Effector memory CD4-positive, alpha-beta T cell (primary cell): ENCODE measurements at regions not wholly inside any gene's neighbourhood (a gene's known extent, or its start where the extent isn't known, plus 50 kb on each side); places are given as distances from the start of the nearest gene placed in this dataset.

Source experiments
- DNase-seq, 3 donors: peaks; one replicate each; pipeline ENCODE4 v3.0.0-alpha.2; 2020
- H3K27ac ChIP-seq: 2 replicates; pipeline ENCODE4 v1.7.0; 2013; ENCODE audit warnings: mild to moderate bottlenecking, low read length, moderate library complexity; ENCODE audit not compliant: insufficient read depth, poor library complexity, severe bottlenecking
- H3K27me3 ChIP-seq: replicated peaks from 2 replicates; pipeline ENCODE4 v1.7.0; 2013; ENCODE audit warnings: mild to moderate bottlenecking, low read length; ENCODE audit not compliant: insufficient read depth, control insufficient read depth, poor library complexity, severe bottlenecking
- H3K36me3 ChIP-seq: 2 replicates; pipeline ENCODE4 v1.7.0; 2013; ENCODE audit warnings: mild to moderate bottlenecking, low read length, moderate library complexity; ENCODE audit not compliant: control insufficient read depth, insufficient read depth
- H3K4me1 ChIP-seq: 2 replicates; pipeline ENCODE4 v1.7.0; 2013; ENCODE audit warnings: low read length, mild to moderate bottlenecking; ENCODE audit not compliant: control insufficient read depth, insufficient read depth, poor library complexity, severe bottlenecking
- H3K4me3 ChIP-seq: 2 replicates; pipeline ENCODE4 v1.7.0; 2013; ENCODE audit warnings: low read length, low read depth, mild to moderate bottlenecking; ENCODE audit not compliant: insufficient read depth, poor library complexity, severe bottlenecking
- H3K9me3 ChIP-seq: 2 replicates; pipeline ENCODE4 v1.7.0; 2013; ENCODE audit warnings: mild to moderate bottlenecking, low read length, moderate library complexity; ENCODE audit not compliant: control insufficient read depth

- H3K4me1 ChIP-seq, result no peaks in the 10 kb centered on the region
- H3K27me3 ChIP-seq, result no peaks in the 10 kb centered on the region
- no peaks in the 10 kb centered on the region for H3K9me3 ChIP-seq
- no peaks in the 10 kb centered on the region for H3K36me3 ChIP-seq
- no peak overlapping the region for H3K4me3 ChIP-seq
- no peak for DNase-seq
- H3K27ac ChIP-seq, result no peak overlapping the region
These were observed 111.9 kb upstream of the HTR1E start for GRCh38 chr6:86825436-86825835.

GRCh38 chr6:86822747-86823146, 114.6 kb upstream of the HTR1E start:
- no peak for DNase-seq
- Histone ChIP-seq H3K9me3 (no peaks in the 10 kb centered on the region), H3K27ac (no peak overlapping the region), H3K36me3 (no peaks in the 10 kb centered on the region), H3K27me3 (no peaks in the 10 kb centered on the region), H3K4me1 (no peaks in the 10 kb centered on the region), H3K4me3 (no peak overlapping the region)

GRCh38 chr6:86820750-86821149, 116.6 kb upstream of the HTR1E start:
- H3K9me3 ChIP-seq, result no peaks in the 10 kb centered on the region
- H3K27me3 ChIP-seq, result no peaks in the 10 kb centered on the region
- H3K36me3 ChIP-seq, result no peaks in the 10 kb centered on the region
- no peak for DNase-seq
- H3K27ac ChIP-seq, result no peak overlapping the region
- no peaks in the 10 kb centered on the region for H3K4me1 ChIP-seq
- no peak overlapping the region for H3K4me3 ChIP-seq

GRCh38 chr6:86793649-86794048, 143.7 kb upstream of the HTR1E start:
- H3K27ac ChIP-seq, result no peak overlapping the region
- no peaks in the 10 kb centered on the region for H3K4me1 ChIP-seq
- no peaks in the 10 kb centered on the region for H3K9me3 ChIP-seq
- no peaks in the 10 kb centered on the region for H3K36me3 ChIP-seq
- DNase-seq, result no peak
- H3K27me3 ChIP-seq, result no peaks in the 10 kb centered on the region
- H3K4me3 ChIP-seq, result no peak overlapping the region

- Histone ChIP-seq H3K27ac (no peak overlapping the region), H3K36me3 (no peaks in the 10 kb centered on the region), H3K4me1 (no peaks in the 10 kb centered on the region), H3K9me3 (no peaks in the 10 kb centered on the region), H3K4me3 (no peak overlapping the region), H3K27me3 (no peaks in the 10 kb centered on the region)
- DNase-seq, result no peak
These were observed 145.9 kb upstream of the HTR1E start for GRCh38 chr6:86791476-86791875.

GRCh38 chr6:86789779-86790411, 147.4 kb upstream of the HTR1E start:
- DNase-seq, result no peak
- H3K4me1 ChIP-seq, result no peaks in the 10 kb centered on the region
- H3K27me3 ChIP-seq, result no peaks in the 10 kb centered on the region
- H3K4me3 ChIP-seq, result no peak overlapping the region
- H3K27ac ChIP-seq, result no peak overlapping the region
- no peaks in the 10 kb centered on the region for H3K36me3 ChIP-seq
- no peaks in the 10 kb centered on the region for H3K9me3 ChIP-seq

GRCh38 chr6:86782328-86782727, 155.0 kb upstream of the HTR1E start:
- no peak overlapping the region for H3K27ac ChIP-seq
- H3K4me1 ChIP-seq, result no peaks in the 10 kb centered on the region
- H3K9me3 ChIP-seq, result no peaks in the 10 kb centered on the region
- no peak overlapping the region for H3K4me3 ChIP-seq
- H3K27me3 ChIP-seq, result no peaks in the 10 kb centered on the region
- no peak for DNase-seq
- H3K36me3 ChIP-seq, result no peaks in the 10 kb centered on the region

GRCh38 chr6:86780923-86781322, 156.4 kb upstream of the HTR1E start:
- DNase-seq, result no peak
- no peak overlapping the region for H3K27ac ChIP-seq
- no peaks in the 10 kb centered on the region for H3K36me3 ChIP-seq
- no peaks in the 10 kb centered on the region for H3K9me3 ChIP-seq
- H3K4me1 ChIP-seq, result no peaks in the 10 kb centered on the region
- H3K4me3 ChIP-seq, result no peak overlapping the region
- H3K27me3 ChIP-seq, result no peaks in the 10 kb centered on the region

GRCh38 chr6:86775893-86776292, 161.4 kb upstream of the HTR1E start:
- no peaks in the 10 kb centered on the region for H3K4me1 ChIP-seq
- H3K36me3 ChIP-seq, result no peaks in the 10 kb centered on the region
- no peak for DNase-seq
- H3K27me3 ChIP-seq, result no peaks in the 10 kb centered on the region
- H3K27ac ChIP-seq, result no peak overlapping the region
- H3K9me3 ChIP-seq, result no peaks in the 10 kb centered on the region
- H3K4me3 ChIP-seq, result no peak overlapping the region

GRCh38 chr6:86765211-86765610, 172.1 kb upstream of the HTR1E start:
- Histone ChIP-seq H3K4me3 (no peak overlapping the region), H3K27me3 (no peaks in the 10 kb centered on the region), H3K9me3 (no peaks in the 10 kb centered on the region), H3K36me3 (no peaks in the 10 kb centered on the region), H3K27ac (no peak overlapping the region), H3K4me1 (no peaks in the 10 kb centered on the region)
- no peak for DNase-seq
